HCT116 (cell line): ENCODE measurements at regions not wholly inside any gene's neighbourhood (a gene's known extent, or its start where the extent isn't known, plus 50 kb on each side); places are given as distances from the start of the nearest gene placed in this dataset.

ENCODE experiments used
- ATAC-seq: fragments of 200-7000 bp; cut with Tn5 transposase; 2 replicates; pipeline ENCODE4 v1.9.1; 2020; ENCODE audit warnings: mild to moderate bottlenecking, moderate library complexity
- BruUV-seq: library from RNA; stranded (reverse); fragments of 400-500 nt; replicated peaks from 2 replicates; lab custom pipeline; 2021; lab: Mats Ljungman, UMichigan
- CTCF ChIA-PET: fragments of 300-600 bp; sonication (Branson Sonifier 250); formaldehyde crosslinking; loops from one replicate; lab custom pipeline; 2021; ENCODE audit warnings: antibody characterized with exemption; lab: Charles Lee
- POLR2A ChIA-PET: fragments of 300-600, 350-600 bp; sonication (Branson Sonifier 250); formaldehyde crosslinking; loops from one replicate; lab custom pipeline; 2021; ENCODE audit warnings: antibody characterized with exemption; lab: Charles Lee
- RAD21 ChIA-PET, 2 experiments: fragments of 300-600 bp; sonication (Branson Sonifier 250); formaldehyde crosslinking; loops; one replicate each; lab custom pipeline; 2023; ENCODE audit warnings: low total read pairs in 2 of 2; ENCODE audit not compliant: uncharacterized antibody in 2 of 2, unreplicated experiment in 2 of 2, low non-redundant PET in 1 of 2; lab: Charles Lee
- DNase-seq: peaks from one replicate; pipeline ENCODE4 v3.0.0-alpha.2; 2010; ENCODE audit warnings: low read depth, low spot score
- H2AFZ ChIP-seq: fragments of 200-600 bp; shearing (Covaris generic), sonication (generic); 2 replicates; pipeline ENCODE4 v1.6.1; 2017; ENCODE audit warnings: low read depth, mixed run types, mixed read lengths, antibody characterized with exemption, low read length; ENCODE audit not compliant: poor library complexity, severe bottlenecking
- H3K27ac ChIP-seq: 2 replicates; pipeline ENCODE4 v1.5.1; 2012; ENCODE audit warnings: low read depth, low read length
- H3K27me3 ChIP-seq: fragments of 200-600 bp; sonication (generic); 2 replicates; pipeline ENCODE4 v1.6.1; 2016; ENCODE audit warnings: mixed run types, low read length, mixed read lengths; ENCODE audit not compliant: insufficient read depth
- H3K36me3 ChIP-seq, 2 experiments: fragments of 200-500 bp in 1 of 2; fragments of 200-600 bp in 1 of 2; sonication (Bioruptor generic) in 1 of 2; sonication (generic) in 1 of 2; 2 replicates each; pipeline versions ENCODE4 v1.5.1 to v1.6.1; 2014 to 2016; ENCODE audit warnings: low read length in 2 of 2, inconsistent platforms in 1 of 2, mixed read lengths in 1 of 2, mixed run types in 1 of 2; ENCODE audit not compliant: insufficient read depth in 2 of 2, control insufficient read depth in 1 of 2
- H3K4me1 ChIP-seq, 2 experiments: fragments of 200-600 bp in 1 of 2; sonication (generic) in 1 of 2; 2 replicates each; pipeline versions ENCODE4 v1.5.1 to v1.6.1; 2012 to 2017; ENCODE audit warnings: low read length in 2 of 2, inconsistent platforms in 1 of 2, mild to moderate bottlenecking in 1 of 2, mixed read lengths in 1 of 2, mixed run types in 1 of 2, moderate library complexity in 1 of 2; ENCODE audit not compliant: insufficient read depth in 2 of 2, control insufficient read depth in 1 of 2
- H3K4me2 ChIP-seq: fragments of 200-600 bp; sonication (generic); 2 replicates; pipeline ENCODE4 v1.6.1; 2017; ENCODE audit warnings: mixed run types, low read length, mixed read lengths
- H3K4me3 ChIP-seq, 2 experiments: fragments of 200-600 bp in 1 of 2; sonication (generic) in 1 of 2; replicated peaks in 1 of 2; 2 replicates each; pipeline ENCODE4 v1.5.1; 2011 to 2016; ENCODE audit warnings: low read length in 2 of 2, control low read depth in 1 of 2, low read depth in 1 of 2, mild to moderate bottlenecking in 1 of 2, mixed read lengths in 1 of 2, mixed run types in 1 of 2
- H3K79me2 ChIP-seq: fragments of 200-600 bp; sonication (generic); 2 replicates; pipeline ENCODE4 v1.6.1; 2017; ENCODE audit warnings: mild to moderate bottlenecking, mixed run types, low read length, moderate library complexity, mixed read lengths; ENCODE audit not compliant: insufficient read depth
- H3K9ac ChIP-seq: fragments of 200-600 bp; sonication (generic); 2 replicates; pipeline ENCODE4 v1.6.1; 2016; ENCODE audit warnings: low read length, mixed read lengths
- H3K9me2 ChIP-seq: fragments of 200-600 bp; sonication (generic), shearing (Covaris generic); 2 replicates; pipeline ENCODE4 v1.6.1; 2017; ENCODE audit warnings: mixed run types, mild to moderate bottlenecking, moderate library complexity; ENCODE audit not compliant: insufficient read depth
- H3K9me3 ChIP-seq, 2 experiments: fragments of 200-500 bp in 1 of 2; fragments of 200-600 bp in 1 of 2; sonication (Bioruptor generic) in 1 of 2; sonication (generic) in 1 of 2; 2 replicates each; pipeline ENCODE4 v1.6.1; 2014 to 2017; ENCODE audit warnings: low read length in 2 of 2, mixed read lengths in 2 of 2, inconsistent platforms in 1 of 2, low read depth in 1 of 2, mild to moderate bottlenecking in 1 of 2, mixed run types in 1 of 2, moderate library complexity in 1 of 2; ENCODE audit not compliant: control insufficient read depth in 1 of 2, insufficient read depth in 1 of 2
- H4K20me1 ChIP-seq: fragments of 200-600 bp; sonication (generic), shearing (Covaris generic); 2 replicates; pipeline ENCODE4 v1.6.1; 2017; ENCODE audit warnings: mixed run types, mild to moderate bottlenecking, moderate library complexity; ENCODE audit not compliant: insufficient read depth
- CBX3 ChIP-seq: IDR thresholded peaks from 2 replicates; pipeline ENCODE4 v1.6.1; 2012; ENCODE audit warnings: low read depth
- EZH2phosphoT487 ChIP-seq: fragments of 200-600 bp; IDR thresholded peaks from 2 replicates; pipeline ENCODE4 v1.6.1; 2018; ENCODE audit warnings: antibody characterized with exemption, borderline replicate concordance
- FOSL1 ChIP-seq: IDR thresholded peaks from 2 replicates; pipeline ENCODE4 v1.6.1; 2012; ENCODE audit warnings: low read depth
- JUND ChIP-seq: IDR thresholded peaks from 2 replicates; pipeline ENCODE4 v1.6.1; 2012
- POLR2A ChIP-seq: IDR thresholded peaks from 2 replicates; pipeline ENCODE4 v1.7.0; 2011; ENCODE audit warnings: borderline replicate concordance; ENCODE audit not compliant: insufficient read depth, insufficient read length; ENCODE audit errors: extremely low read depth
- POLR2AphosphoS5 ChIP-seq: IDR thresholded peaks from 2 replicates; pipeline ENCODE4 v1.6.1; 2011; ENCODE audit warnings: mild to moderate bottlenecking, low read depth, low read length, moderate library complexity
- RAD21 ChIP-seq: IDR thresholded peaks from 2 replicates; pipeline ENCODE4 v1.6.1; 2012; ENCODE audit warnings: low read depth, mild to moderate bottlenecking
- SIN3A ChIP-seq: IDR thresholded peaks from 2 replicates; pipeline ENCODE4 v1.6.1; 2012; ENCODE audit warnings: low read depth
- SRF ChIP-seq: IDR thresholded peaks from 2 replicates; pipeline ENCODE4 v1.6.1; 2012; ENCODE audit warnings: low read depth
- TCF7L2 ChIP-seq: IDR thresholded peaks from 2 replicates; pipeline ENCODE4 v1.7.0; 2011; ENCODE audit warnings: borderline replicate concordance, inconsistent platforms; ENCODE audit not compliant: insufficient read depth, insufficient read length; ENCODE audit errors: extremely low read depth
- YY1 ChIP-seq: IDR thresholded peaks from 2 replicates; pipeline ENCODE4 v1.6.1; 2011; ENCODE audit warnings: low read length, low read depth, moderate library complexity, mild to moderate bottlenecking; ENCODE audit not compliant: insufficient replicate concordance; ENCODE audit errors: extremely low read depth
- ZNF274 ChIP-seq: fragments of 200-500 bp; sonication (Bioruptor generic); IDR thresholded peaks from 2 replicates; pipeline ENCODE4 v1.6.1; 2014; ENCODE audit warnings: mild to moderate bottlenecking, low read depth, low read length, inconsistent platforms
- intact Hi-C: fragments of 100-400 bp; cut with micrococcal nuclease; formaldehyde crosslinking; loops from 2 replicates; pipeline ENCODE4 v1.10.0; 2022
- TF ChIP-seq, protein P1 (sequence below): IDR thresholded peaks from 2 replicates; pipeline ENCODE4 v1.6.1; 2012
- TF ChIP-seq, protein P2 (sequence below), 3 experiments: fragments of 200-600 bp in 1 of 3; sonication (generic) in 1 of 3; IDR thresholded peaks in 2 of 3; conservative IDR thresholded peaks in 1 of 3; 2 replicates each; pipeline ENCODE4 v1.5.1; 2012 to 2017; ENCODE audit warnings: low read depth in 2 of 3, low read length in 2 of 3, antibody characterized with exemption in 1 of 3, borderline replicate concordance in 1 of 3, control low read depth in 1 of 3, mild to moderate bottlenecking in 1 of 3, mixed read lengths in 1 of 3, mixed run types in 1 of 3, moderate library complexity in 1 of 3; ENCODE audit not compliant: insufficient read depth in 1 of 3
- TF ChIP-seq, protein P3 (sequence below): IDR thresholded peaks from 2 replicates; pipeline ENCODE4 v1.6.1; 2011; ENCODE audit warnings: mild to moderate bottlenecking, low read length, moderate library complexity; ENCODE audit not compliant: insufficient replicate concordance; ENCODE audit errors: extremely low read depth

DNA sequence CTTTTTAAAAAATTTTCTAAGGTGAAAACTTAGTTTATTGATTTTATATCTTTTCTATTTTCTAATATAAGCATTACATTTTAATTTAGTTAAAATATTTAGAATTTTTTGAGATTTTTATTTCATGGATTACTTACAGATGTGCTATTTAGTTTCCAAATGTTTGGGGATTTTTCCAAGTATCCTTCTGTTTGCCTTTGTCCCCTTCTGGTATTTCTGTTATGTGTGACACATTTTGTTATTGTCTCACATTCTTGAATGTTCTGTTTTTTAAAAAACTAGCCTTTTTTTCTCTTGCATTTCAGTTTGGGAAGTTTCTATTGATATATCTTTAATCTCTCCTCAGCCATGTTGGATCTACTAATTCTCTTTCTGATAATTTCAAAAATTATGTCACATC lies 234.9 kb downstream of the FAM170A start:
- CTCF ChIA-PET, result no interaction called here
- DNase-seq (no peak), ATAC-seq (no peak)
- Histone ChIP-seq H3K4me2 (no peak overlapping the region), H3K9ac (no peak overlapping the region), H3K79me2 (no peaks in the 10 kb centered on the region), H3K9me3 (no peaks in the 10 kb centered on the region), H4K20me1 (no peaks in the 10 kb centered on the region), H2AFZ (no peak overlapping the region), H3K9me2 (no peaks in the 10 kb centered on the region), H3K36me3 (no peaks in the 10 kb centered on the region), H3K27me3 (no peaks in the 10 kb centered on the region), H3K27ac (no peak overlapping the region), H3K4me1 (0 out of 4 replicates have a peak, but pooled peaks cover 0 to 2% of the 10 kb centered on the region in 2 experiments), H3K4me3 (no peak overlapping the region)
- RAD21 ChIA-PET, result no interaction called here
- TF ChIP-seq SIN3A (no peak), TCF7L2 (no peak), EZH2phosphoT487 (no peak), JUND (no peak), POLR2AphosphoS5 (no peak), FOSL1 (no peak), POLR2A (no peak), SRF (no peak), ZNF274 (no peak), RAD21 (no peak), YY1 (no peak), CBX3 (no peak)
- TF ChIP-seq, protein P1, sequence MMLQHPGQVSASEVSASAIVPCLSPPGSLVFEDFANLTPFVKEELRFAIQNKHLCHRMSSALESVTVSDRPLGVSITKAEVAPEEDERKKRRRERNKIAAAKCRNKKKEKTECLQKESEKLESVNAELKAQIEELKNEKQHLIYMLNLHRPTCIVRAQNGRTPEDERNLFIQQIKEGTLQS, result no peak
- TF ChIP-seq, protein P2, sequence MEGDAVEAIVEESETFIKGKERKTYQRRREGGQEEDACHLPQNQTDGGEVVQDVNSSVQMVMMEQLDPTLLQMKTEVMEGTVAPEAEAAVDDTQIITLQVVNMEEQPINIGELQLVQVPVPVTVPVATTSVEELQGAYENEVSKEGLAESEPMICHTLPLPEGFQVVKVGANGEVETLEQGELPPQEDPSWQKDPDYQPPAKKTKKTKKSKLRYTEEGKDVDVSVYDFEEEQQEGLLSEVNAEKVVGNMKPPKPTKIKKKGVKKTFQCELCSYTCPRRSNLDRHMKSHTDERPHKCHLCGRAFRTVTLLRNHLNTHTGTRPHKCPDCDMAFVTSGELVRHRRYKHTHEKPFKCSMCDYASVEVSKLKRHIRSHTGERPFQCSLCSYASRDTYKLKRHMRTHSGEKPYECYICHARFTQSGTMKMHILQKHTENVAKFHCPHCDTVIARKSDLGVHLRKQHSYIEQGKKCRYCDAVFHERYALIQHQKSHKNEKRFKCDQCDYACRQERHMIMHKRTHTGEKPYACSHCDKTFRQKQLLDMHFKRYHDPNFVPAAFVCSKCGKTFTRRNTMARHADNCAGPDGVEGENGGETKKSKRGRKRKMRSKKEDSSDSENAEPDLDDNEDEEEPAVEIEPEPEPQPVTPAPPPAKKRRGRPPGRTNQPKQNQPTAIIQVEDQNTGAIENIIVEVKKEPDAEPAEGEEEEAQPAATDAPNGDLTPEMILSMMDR (IDR thresholded peaks at IDR 0.05 in 2 of 3, conservative IDR thresholded peaks at IDR 0.05 in 1 of 3; ENCODE audit: borderline replicate concordance in 1 of 3, insufficient read depth in 1 of 3, low read depth in 2 of 3, low read length in 2 of 3), result no peak
- TF ChIP-seq, protein P3, sequence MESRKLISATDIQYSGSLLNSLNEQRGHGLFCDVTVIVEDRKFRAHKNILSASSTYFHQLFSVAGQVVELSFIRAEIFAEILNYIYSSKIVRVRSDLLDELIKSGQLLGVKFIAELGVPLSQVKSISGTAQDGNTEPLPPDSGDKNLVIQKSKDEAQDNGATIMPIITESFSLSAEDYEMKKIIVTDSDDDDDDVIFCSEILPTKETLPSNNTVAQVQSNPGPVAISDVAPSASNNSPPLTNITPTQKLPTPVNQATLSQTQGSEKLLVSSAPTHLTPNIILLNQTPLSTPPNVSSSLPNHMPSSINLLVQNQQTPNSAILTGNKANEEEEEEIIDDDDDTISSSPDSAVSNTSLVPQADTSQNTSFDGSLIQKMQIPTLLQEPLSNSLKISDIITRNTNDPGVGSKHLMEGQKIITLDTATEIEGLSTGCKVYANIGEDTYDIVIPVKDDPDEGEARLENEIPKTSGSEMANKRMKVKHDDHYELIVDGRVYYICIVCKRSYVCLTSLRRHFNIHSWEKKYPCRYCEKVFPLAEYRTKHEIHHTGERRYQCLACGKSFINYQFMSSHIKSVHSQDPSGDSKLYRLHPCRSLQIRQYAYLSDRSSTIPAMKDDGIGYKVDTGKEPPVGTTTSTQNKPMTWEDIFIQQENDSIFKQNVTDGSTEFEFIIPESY, result no peak
- no TSS peak for BruUV-seq
- POLR2A ChIA-PET, result no interaction called here
- intact Hi-C loops, result no loop called here
